PC-9 (cell line): ENCODE measurements at regions not wholly inside any gene's neighbourhood (a gene's known extent, or its start where the extent isn't known, plus 50 kb on each side); places are given as distances from the start of the nearest gene placed in this dataset.

Experiments used
- BruUV-seq: library from RNA; stranded (reverse); fragments of 400-500 nt; replicated peaks from 2 replicates; lab custom pipeline; 2021; lab: Mats Ljungman, UMichigan
- CTCF ChIA-PET: fragments of 300-600 bp; sonication (Branson Sonifier 250); formaldehyde crosslinking; loops from one replicate; lab custom pipeline; 2022; ENCODE audit warnings: antibody characterized with exemption; lab: Charles Lee
- POLR2A ChIA-PET: fragments of 300-600 bp; sonication (Branson Sonifier 250); formaldehyde crosslinking; loops from one replicate; lab custom pipeline; 2022; ENCODE audit warnings: antibody characterized with exemption; ENCODE audit not compliant: unreplicated experiment; lab: Charles Lee
- DNase-seq, 2 experiments: peaks; one replicate each; pipeline versions ENCODE4 v3.0.0 to v3.0.0-alpha.2; 2015 to 2022; ENCODE audit warnings: mixed read lengths in 1 of 2
- H2AFZ ChIP-seq: fragments of 200-600 bp; sonication (generic); 2 replicates; pipeline ENCODE4 v1.8.1; 2017; ENCODE audit warnings: antibody characterized with exemption
- H3F3A ChIP-seq: fragments of 200-600 bp; sonication (generic); 2 replicates; pipeline ENCODE4 v1.8.1; 2017; ENCODE audit warnings: antibody characterized with exemption, mild to moderate bottlenecking, low read depth; ENCODE audit not compliant: insufficient read depth
- H3K27ac ChIP-seq: fragments of 200-600 bp; sonication (generic); 2 replicates; pipeline ENCODE4 v1.6.1; 2016; ENCODE audit warnings: mixed run types
- H3K27me3 ChIP-seq: fragments of 200-600 bp; sonication (generic); 2 replicates; pipeline ENCODE4 v1.6.1; 2016; ENCODE audit warnings: low read depth, mixed run types; ENCODE audit not compliant: insufficient read depth
- H3K36me3 ChIP-seq: fragments of 200-600 bp; sonication (generic); 2 replicates; pipeline ENCODE4 v1.6.1; 2016; ENCODE audit warnings: low read depth, mixed run types
- H3K4me1 ChIP-seq: fragments of 200-600 bp; sonication (generic); replicated peaks from 2 replicates; pipeline ENCODE4 v1.6.1; 2016; ENCODE audit warnings: mixed run types; ENCODE audit not compliant: insufficient read depth
- H3K4me2 ChIP-seq: fragments of 200-600 bp; sonication (generic); 2 replicates; pipeline ENCODE4 v1.6.1; 2017; ENCODE audit warnings: mixed run types
- H3K4me3 ChIP-seq: fragments of 200-600 bp; sonication (generic); 2 replicates; pipeline ENCODE4 v1.6.1; 2016; ENCODE audit warnings: mixed run types
- H3K79me2 ChIP-seq: fragments of 200-600 bp; sonication (generic); 2 replicates; pipeline ENCODE4 v1.6.1; 2017; ENCODE audit warnings: low read depth, mixed run types
- H3K9me2 ChIP-seq: fragments of 200-600 bp; sonication (generic); 2 replicates; pipeline ENCODE4 v1.8.1; 2017; ENCODE audit warnings: mild to moderate bottlenecking; ENCODE audit not compliant: insufficient read depth
- H3K9me3 ChIP-seq: fragments of 200-600 bp; sonication (generic); 2 replicates; pipeline ENCODE4 v1.8.1; 2016; ENCODE audit warnings: low read depth; ENCODE audit not compliant: insufficient read depth
- H4K20me1 ChIP-seq: fragments of 200-600 bp; sonication (generic); 2 replicates; pipeline ENCODE4 v1.8.1; 2017; ENCODE audit not compliant: insufficient read depth
- EZH2 ChIP-seq: fragments of 200-600 bp; sonication (generic); IDR thresholded peaks from 2 replicates; pipeline ENCODE4 v1.8.0; 2017; ENCODE audit warnings: antibody characterized with exemption, low read depth
- intact Hi-C: fragments of 100-400 bp; cut with micrococcal nuclease; formaldehyde crosslinking; loops from one replicate; pipeline ENCODE4 v1.10.0; 2022; ENCODE audit not compliant: unreplicated experiment
- TF ChIP-seq, protein P1 (sequence below): fragments of 200-600 bp; sonication (generic); conservative IDR thresholded peaks from 2 replicates; pipeline ENCODE4 v1.6.1; 2017; ENCODE audit warnings: mixed run types, antibody characterized with exemption, mild to moderate bottlenecking, moderate library complexity

DNA sequence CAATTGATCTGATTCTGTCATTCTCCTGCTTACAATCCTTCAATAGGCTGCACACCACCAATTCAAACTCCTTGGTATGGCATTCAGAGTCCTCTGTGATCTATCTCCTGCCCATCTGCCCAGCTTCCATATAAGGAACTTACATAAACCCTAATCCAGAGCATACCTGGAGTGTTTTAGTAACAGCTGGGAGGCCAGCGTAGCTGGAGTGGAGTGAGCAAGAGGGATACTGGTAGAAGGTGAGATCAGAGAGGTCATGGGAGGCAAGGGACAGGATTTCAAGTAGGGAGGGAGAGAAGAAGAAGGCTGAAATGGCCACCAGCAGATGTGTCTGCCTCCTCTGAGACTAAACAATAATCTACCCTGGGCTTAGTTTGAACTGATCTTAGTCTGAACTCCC lies 288.5 kb downstream of the MEF2C start:
- no peak overlapping the region for H3K4me3 ChIP-seq
- H3K4me2 ChIP-seq, result no peak overlapping the region
- no peak overlapping the region for H2AFZ ChIP-seq
- H3K79me2 ChIP-seq, result no peaks in the 10 kb centered on the region
- no peaks in the 10 kb centered on the region for H3F3A ChIP-seq
- H3K27me3 ChIP-seq, result no peaks in the 10 kb centered on the region
- H3K36me3 ChIP-seq, result no peaks in the 10 kb centered on the region
- no peaks in the 10 kb centered on the region; the same call in 1 of the 2 replicates for H3K9me2 ChIP-seq
- H3K27ac ChIP-seq, result no peak overlapping the region
- BruUV-seq, result no TSS peak
- POLR2A ChIA-PET, result interaction anchor here (0.8 kb wide), 1 partner anchor 81 kb away, joined by 4 read pairs; no protein-coding TSS in a partner anchor
- intact Hi-C loops, result no loop called here
- no peak for DNase-seq
- no peaks in the 10 kb centered on the region for H4K20me1 ChIP-seq
- H3K4me1 ChIP-seq, result no peaks in the 10 kb centered on the region
- TF ChIP-seq, protein P1, sequence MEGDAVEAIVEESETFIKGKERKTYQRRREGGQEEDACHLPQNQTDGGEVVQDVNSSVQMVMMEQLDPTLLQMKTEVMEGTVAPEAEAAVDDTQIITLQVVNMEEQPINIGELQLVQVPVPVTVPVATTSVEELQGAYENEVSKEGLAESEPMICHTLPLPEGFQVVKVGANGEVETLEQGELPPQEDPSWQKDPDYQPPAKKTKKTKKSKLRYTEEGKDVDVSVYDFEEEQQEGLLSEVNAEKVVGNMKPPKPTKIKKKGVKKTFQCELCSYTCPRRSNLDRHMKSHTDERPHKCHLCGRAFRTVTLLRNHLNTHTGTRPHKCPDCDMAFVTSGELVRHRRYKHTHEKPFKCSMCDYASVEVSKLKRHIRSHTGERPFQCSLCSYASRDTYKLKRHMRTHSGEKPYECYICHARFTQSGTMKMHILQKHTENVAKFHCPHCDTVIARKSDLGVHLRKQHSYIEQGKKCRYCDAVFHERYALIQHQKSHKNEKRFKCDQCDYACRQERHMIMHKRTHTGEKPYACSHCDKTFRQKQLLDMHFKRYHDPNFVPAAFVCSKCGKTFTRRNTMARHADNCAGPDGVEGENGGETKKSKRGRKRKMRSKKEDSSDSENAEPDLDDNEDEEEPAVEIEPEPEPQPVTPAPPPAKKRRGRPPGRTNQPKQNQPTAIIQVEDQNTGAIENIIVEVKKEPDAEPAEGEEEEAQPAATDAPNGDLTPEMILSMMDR, result no peak
- CTCF ChIA-PET, result no interaction called here
- H3K9me3 ChIP-seq, result no peaks in the 10 kb centered on the region

DNA sequence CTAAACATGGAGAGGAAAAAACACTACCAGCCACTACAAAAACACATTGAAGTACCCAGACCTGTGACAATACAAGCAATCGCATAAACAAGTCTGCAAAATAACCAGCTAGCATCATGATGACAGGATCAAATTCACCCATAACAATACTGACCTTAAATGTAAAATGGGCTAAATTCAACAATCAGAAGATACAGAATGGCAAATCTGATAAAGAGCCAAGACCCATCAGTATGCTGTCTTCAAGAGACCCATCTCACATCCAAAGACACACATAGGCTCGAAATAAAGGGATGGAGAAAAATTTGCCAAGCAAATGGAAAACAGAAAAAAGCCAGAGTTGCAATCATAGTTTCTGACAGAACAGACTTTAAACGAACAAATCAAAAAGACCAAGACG lies 294.4 kb downstream of the MEF2C start:
- H4K20me1 ChIP-seq, result no peaks in the 10 kb centered on the region
- no peaks in the 10 kb centered on the region for H3K79me2 ChIP-seq
- H3F3A ChIP-seq, result no peaks in the 10 kb centered on the region
- no peak overlapping the region for H3K4me3 ChIP-seq
- CTCF ChIA-PET, result no interaction called here
- no peaks in the 10 kb centered on the region for H3K27me3 ChIP-seq
- no peak for DNase-seq
- H3K9me2 ChIP-seq, result no peaks in the 10 kb centered on the region
- TF ChIP-seq, protein P1, result no peak
- no peak for TF ChIP-seq EZH2
- no peak overlapping the region for H3K4me2 ChIP-seq
- H3K4me1 ChIP-seq, result no peaks in the 10 kb centered on the region
- no peak overlapping the region for H2AFZ ChIP-seq
- intact Hi-C loops, result no loop called here
- H3K36me3 ChIP-seq, result no peaks in the 10 kb centered on the region
- BruUV-seq, result no TSS peak
- H3K27ac ChIP-seq, result no peak overlapping the region
- no peaks in the 10 kb centered on the region for H3K9me3 ChIP-seq
- POLR2A ChIA-PET, result no interaction called here

DNA sequence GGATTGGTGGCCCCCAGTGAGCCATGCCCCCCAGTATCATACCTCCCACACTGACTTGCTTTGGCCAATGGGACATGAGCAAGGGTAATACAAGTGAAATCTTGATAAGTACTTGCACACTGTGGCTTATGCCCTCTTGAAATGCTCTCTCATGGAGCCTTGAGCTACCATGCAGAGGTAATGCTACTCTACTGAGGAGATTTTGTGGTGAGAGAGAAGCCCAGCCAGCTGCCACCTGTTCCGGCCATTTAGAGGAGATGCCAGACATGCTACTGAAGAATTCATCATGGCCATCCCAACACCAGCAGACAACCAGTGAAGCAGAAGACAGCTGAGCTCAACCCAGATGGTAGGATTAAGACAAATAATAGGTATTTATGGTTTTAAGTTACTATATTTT lies 299.5 kb downstream of the MEF2C start:
- TF ChIP-seq EZH2, result no peak
- TF ChIP-seq, protein P1, result no peak
- Histone ChIP-seq H3K79me2 (no peaks in the 10 kb centered on the region), H4K20me1 (no peaks in the 10 kb centered on the region), H3K27me3 (no peaks in the 10 kb centered on the region), H3K36me3 (no peaks in the 10 kb centered on the region), H3K9me3 (no peaks in the 10 kb centered on the region), H2AFZ (no peak overlapping the region), H3K4me1 (no peaks in the 10 kb centered on the region), H3K9me2 (no peaks in the 10 kb centered on the region), H3K27ac (no peak overlapping the region), H3K4me3 (no peak overlapping the region), H3K4me2 (no peak overlapping the region), H3F3A (no peaks in the 10 kb centered on the region)
- no peak for DNase-seq
- ChIA-PET CTCF (no interaction called here), POLR2A (no interaction called here)
- intact Hi-C loops, result no loop called here
- BruUV-seq, result no TSS peak
